A549 (cell line): ENCODE measurements at regions not wholly inside any gene's neighbourhood (a gene's known extent, or its start where the extent isn't known, plus 50 kb on each side); places are given as distances from the start of the nearest gene placed in this dataset.

Source experiments
- BHLHE40 ChIP-seq: IDR thresholded peaks from 2 replicates; pipeline ENCODE4 v1.6.1; 2012; ENCODE audit warnings: low read depth, low read length, inconsistent platforms
- TF ChIP-seq, protein P1 (sequence below): fragments of >200 bp; sonication (Bioruptor Twin); formaldehyde crosslinking; IDR thresholded peaks from 3 replicates; pipeline ENCODE4 v1.5.1; 2016
- TF ChIP-seq, protein P2 (sequence below): fragments of 200-600 bp; sonication (generic); IDR thresholded peaks from 2 replicates; pipeline ENCODE4 v1.6.1; 2016; ENCODE audit warnings: antibody characterized with exemption, mild to moderate bottlenecking, moderate library complexity

DNA sequence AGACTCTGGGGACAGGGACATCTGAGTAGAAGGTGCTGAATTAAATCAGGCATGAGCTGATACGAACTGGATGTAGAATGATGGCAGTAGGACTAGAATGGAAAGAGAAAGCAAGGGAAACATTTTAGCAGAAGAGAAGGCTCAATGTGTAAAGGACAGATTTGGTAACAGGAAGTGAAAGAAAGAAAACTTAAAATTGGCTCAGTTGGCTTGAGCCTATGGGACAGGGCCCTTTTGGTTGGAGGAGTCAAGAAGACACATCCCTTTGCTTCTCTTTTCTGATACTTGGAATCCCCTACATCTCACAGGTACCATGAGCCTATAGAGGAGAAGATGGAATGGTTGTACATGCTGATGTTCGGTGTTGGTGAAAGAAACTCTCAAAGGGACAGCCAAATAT lies 300.6 kb upstream of the PLXNA2 start:
- TF ChIP-seq, protein P1, sequence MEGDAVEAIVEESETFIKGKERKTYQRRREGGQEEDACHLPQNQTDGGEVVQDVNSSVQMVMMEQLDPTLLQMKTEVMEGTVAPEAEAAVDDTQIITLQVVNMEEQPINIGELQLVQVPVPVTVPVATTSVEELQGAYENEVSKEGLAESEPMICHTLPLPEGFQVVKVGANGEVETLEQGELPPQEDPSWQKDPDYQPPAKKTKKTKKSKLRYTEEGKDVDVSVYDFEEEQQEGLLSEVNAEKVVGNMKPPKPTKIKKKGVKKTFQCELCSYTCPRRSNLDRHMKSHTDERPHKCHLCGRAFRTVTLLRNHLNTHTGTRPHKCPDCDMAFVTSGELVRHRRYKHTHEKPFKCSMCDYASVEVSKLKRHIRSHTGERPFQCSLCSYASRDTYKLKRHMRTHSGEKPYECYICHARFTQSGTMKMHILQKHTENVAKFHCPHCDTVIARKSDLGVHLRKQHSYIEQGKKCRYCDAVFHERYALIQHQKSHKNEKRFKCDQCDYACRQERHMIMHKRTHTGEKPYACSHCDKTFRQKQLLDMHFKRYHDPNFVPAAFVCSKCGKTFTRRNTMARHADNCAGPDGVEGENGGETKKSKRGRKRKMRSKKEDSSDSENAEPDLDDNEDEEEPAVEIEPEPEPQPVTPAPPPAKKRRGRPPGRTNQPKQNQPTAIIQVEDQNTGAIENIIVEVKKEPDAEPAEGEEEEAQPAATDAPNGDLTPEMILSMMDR, result no peak
- TF ChIP-seq, protein P2, sequence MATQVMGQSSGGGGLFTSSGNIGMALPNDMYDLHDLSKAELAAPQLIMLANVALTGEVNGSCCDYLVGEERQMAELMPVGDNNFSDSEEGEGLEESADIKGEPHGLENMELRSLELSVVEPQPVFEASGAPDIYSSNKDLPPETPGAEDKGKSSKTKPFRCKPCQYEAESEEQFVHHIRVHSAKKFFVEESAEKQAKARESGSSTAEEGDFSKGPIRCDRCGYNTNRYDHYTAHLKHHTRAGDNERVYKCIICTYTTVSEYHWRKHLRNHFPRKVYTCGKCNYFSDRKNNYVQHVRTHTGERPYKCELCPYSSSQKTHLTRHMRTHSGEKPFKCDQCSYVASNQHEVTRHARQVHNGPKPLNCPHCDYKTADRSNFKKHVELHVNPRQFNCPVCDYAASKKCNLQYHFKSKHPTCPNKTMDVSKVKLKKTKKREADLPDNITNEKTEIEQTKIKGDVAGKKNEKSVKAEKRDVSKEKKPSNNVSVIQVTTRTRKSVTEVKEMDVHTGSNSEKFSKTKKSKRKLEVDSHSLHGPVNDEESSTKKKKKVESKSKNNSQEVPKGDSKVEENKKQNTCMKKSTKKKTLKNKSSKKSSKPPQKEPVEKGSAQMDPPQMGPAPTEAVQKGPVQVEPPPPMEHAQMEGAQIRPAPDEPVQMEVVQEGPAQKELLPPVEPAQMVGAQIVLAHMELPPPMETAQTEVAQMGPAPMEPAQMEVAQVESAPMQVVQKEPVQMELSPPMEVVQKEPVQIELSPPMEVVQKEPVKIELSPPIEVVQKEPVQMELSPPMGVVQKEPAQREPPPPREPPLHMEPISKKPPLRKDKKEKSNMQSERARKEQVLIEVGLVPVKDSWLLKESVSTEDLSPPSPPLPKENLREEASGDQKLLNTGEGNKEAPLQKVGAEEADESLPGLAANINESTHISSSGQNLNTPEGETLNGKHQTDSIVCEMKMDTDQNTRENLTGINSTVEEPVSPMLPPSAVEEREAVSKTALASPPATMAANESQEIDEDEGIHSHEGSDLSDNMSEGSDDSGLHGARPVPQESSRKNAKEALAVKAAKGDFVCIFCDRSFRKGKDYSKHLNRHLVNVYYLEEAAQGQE, result no peak
- no peak for TF ChIP-seq BHLHE40
